Progenitor cell of endocrine pancreas (in vitro differentiated cells): ENCODE measurements at regions not wholly inside any gene's neighbourhood (a gene's known extent, or its start where the extent isn't known, plus 50 kb on each side); places are given as distances from the start of the nearest gene placed in this dataset.

ENCODE experiments used
- DNase-seq: peaks from one replicate; pipeline ENCODE4 v3.0.0; 2021; ENCODE audit warnings: low spot score; ENCODE audit not compliant: unreplicated experiment
- H3K27ac Mint-ChIP-seq: 2 replicates; pipeline ENCODE4 v1.8.0; 2021; ENCODE audit warnings: mild to moderate bottlenecking, moderate library complexity, mixed read lengths
- H3K27me3 Mint-ChIP-seq: 2 replicates; pipeline ENCODE4 v1.8.0; 2021; ENCODE audit warnings: mixed read lengths
- H3K36me3 Mint-ChIP-seq: 2 replicates; pipeline ENCODE4 v1.8.0; 2022; ENCODE audit warnings: mixed read lengths; ENCODE audit not compliant: insufficient read depth
- H3K4me1 Mint-ChIP-seq: 2 replicates; pipeline ENCODE4 v1.8.0; 2021; ENCODE audit warnings: low read depth, mixed read lengths
- H3K4me3 Mint-ChIP-seq: 2 replicates; pipeline ENCODE4 v1.8.0; 2021; ENCODE audit warnings: low read depth, mild to moderate bottlenecking, moderate library complexity, mixed read lengths
- H3K9me3 Mint-ChIP-seq: 2 replicates; pipeline ENCODE4 v1.8.0; 2021; ENCODE audit warnings: low read depth, mixed read lengths
- TF ChIP-seq, protein P1 (sequence below): fragments of 200-600 bp; sonication (generic); IDR thresholded peaks from one replicate; pipeline ENCODE4 v1.5.0; 2021; ENCODE audit warnings: antibody characterized with exemption, mild to moderate bottlenecking; ENCODE audit not compliant: unreplicated experiment

- no peak overlapping the region for H3K27ac Mint-ChIP-seq
- no peak for DNase-seq
- H3K9me3 Mint-ChIP-seq = peaks cover 2% of the 10 kb centered on the region
- no peaks in the 10 kb centered on the region for H3K4me1 Mint-ChIP-seq
- TF ChIP-seq, protein P1, sequence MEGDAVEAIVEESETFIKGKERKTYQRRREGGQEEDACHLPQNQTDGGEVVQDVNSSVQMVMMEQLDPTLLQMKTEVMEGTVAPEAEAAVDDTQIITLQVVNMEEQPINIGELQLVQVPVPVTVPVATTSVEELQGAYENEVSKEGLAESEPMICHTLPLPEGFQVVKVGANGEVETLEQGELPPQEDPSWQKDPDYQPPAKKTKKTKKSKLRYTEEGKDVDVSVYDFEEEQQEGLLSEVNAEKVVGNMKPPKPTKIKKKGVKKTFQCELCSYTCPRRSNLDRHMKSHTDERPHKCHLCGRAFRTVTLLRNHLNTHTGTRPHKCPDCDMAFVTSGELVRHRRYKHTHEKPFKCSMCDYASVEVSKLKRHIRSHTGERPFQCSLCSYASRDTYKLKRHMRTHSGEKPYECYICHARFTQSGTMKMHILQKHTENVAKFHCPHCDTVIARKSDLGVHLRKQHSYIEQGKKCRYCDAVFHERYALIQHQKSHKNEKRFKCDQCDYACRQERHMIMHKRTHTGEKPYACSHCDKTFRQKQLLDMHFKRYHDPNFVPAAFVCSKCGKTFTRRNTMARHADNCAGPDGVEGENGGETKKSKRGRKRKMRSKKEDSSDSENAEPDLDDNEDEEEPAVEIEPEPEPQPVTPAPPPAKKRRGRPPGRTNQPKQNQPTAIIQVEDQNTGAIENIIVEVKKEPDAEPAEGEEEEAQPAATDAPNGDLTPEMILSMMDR = no peak
- no peaks in the 10 kb centered on the region for H3K27me3 Mint-ChIP-seq
- no peaks in the 10 kb centered on the region for H3K36me3 Mint-ChIP-seq
- no peak overlapping the region for H3K4me3 Mint-ChIP-seq
Observed at GRCh38 chr16:65540901-65541300, 419.0 kb upstream of the CDH11 start.

DNA sequence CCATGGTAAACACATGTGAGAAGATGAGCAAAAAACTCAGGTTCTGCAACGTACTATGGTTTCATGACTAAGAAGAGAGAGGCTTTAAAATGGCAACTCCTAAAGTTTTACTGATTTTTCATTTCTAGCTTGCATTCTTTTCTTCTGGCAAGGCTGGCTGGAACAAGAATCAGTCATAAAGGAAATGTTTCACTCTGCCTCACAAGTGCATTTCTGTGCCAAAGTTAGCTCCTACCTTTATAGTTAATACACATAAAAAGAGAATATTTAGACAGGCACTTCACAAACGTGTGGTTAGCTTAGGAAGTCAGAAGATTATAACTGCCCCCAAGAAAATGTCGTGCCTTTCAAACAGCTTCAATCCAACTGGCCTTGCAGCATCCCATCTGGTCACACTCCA, 417.1 kb upstream of the CDH11 start:
- no peaks in the 10 kb centered on the region for H3K36me3 Mint-ChIP-seq
- no peak overlapping the region for H3K4me3 Mint-ChIP-seq
- TF ChIP-seq, protein P1 = no peak
- H3K9me3 Mint-ChIP-seq = peaks cover 2% of the 10 kb centered on the region
- H3K27me3 Mint-ChIP-seq = peaks cover 3% of the 10 kb centered on the region
- no peak overlapping the region for H3K27ac Mint-ChIP-seq
- no peaks in the 10 kb centered on the region for H3K4me1 Mint-ChIP-seq
- DNase-seq = no peak

DNA sequence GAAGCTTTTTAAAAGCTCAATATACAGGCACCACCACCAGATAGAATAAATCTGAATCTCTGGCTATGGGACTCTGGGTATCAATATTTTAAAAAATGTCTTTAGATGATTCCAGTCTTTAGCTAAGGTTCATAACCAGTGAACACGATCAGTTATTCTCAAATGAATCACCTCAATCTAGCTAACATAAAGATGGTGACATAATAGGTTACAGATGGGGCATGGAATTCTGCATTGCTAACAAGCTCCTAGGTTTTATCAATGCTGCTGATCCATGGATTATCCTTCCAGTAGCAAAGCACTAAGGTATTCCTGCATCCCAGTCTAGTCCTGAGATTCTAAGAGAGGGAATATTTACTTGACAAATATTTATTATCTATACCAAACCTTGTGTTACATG, 415.5 kb upstream of the CDH11 start:
- H3K9me3 Mint-ChIP-seq = peaks cover 2% of the 10 kb centered on the region
- no peak for DNase-seq
- TF ChIP-seq, protein P1 = no peak
- peaks cover 3% of the 10 kb centered on the region for H3K27me3 Mint-ChIP-seq
- no peaks in the 10 kb centered on the region for H3K4me1 Mint-ChIP-seq
- no peak overlapping the region for H3K27ac Mint-ChIP-seq
- no peak overlapping the region for H3K4me3 Mint-ChIP-seq
- no peaks in the 10 kb centered on the region for H3K36me3 Mint-ChIP-seq

- H3K4me3 Mint-ChIP-seq = no peak overlapping the region
- H3K27me3 Mint-ChIP-seq = peaks cover 3% of the 10 kb centered on the region
- H3K36me3 Mint-ChIP-seq = no peaks in the 10 kb centered on the region
- TF ChIP-seq, protein P1 = no peak
- H3K9me3 Mint-ChIP-seq = no peaks in the 10 kb centered on the region
- DNase-seq = no peak
- no peak overlapping the region for H3K27ac Mint-ChIP-seq
- peaks cover 2% of the 10 kb centered on the region for H3K4me1 Mint-ChIP-seq
Observed at GRCh38 chr16:65534121-65534528, 412.3 kb upstream of the CDH11 start.

DNA sequence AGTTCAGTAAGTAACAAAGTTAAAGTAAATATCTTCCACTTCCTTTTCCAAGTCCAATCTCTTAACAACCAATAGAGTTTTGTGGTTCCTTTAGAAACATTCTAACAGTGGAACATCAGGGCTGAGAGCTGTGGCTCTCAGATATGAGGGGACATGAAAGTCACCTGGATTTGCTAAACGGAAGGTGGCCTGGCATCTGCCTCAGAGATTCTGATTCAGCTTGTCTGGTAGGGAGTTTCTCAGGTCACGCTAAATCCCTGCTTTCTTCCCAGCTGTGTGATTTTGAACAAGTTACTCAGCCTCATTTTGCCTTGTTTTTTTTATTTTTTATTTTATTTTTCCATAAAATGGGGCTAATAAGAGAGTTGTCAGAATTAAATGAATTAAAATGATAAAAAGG, 411.0 kb upstream of the CDH11 start:
- H3K4me3 Mint-ChIP-seq = no peak overlapping the region
- peaks cover 2% of the 10 kb centered on the region for H3K4me1 Mint-ChIP-seq
- TF ChIP-seq, protein P1 = no peak
- no peaks in the 10 kb centered on the region for H3K36me3 Mint-ChIP-seq
- no peak for DNase-seq
- no peak overlapping the region for H3K27ac Mint-ChIP-seq
- no peaks in the 10 kb centered on the region for H3K9me3 Mint-ChIP-seq
- peaks cover 3% of the 10 kb centered on the region for H3K27me3 Mint-ChIP-seq
